Stimulated activated CD8-positive, alpha-beta memory T cell treated with anti-CD3 and anti-CD28 coated beads, Interleukin-7, amount 100 ng/mL, for 1 hour (primary cell): ENCODE measurements at regions not wholly inside any gene's neighbourhood (a gene's known extent, or its start where the extent isn't known, plus 50 kb on each side); places are given as distances from the start of the nearest gene placed in this dataset.

Source experiments
- DNase-seq, 2 donors: peaks; one replicate each; pipeline ENCODE4 v3.0.0-alpha.2; 2020; ENCODE audit warnings: low read depth in 2 of 2

- DNase-seq: no peak
Observed at GRCh38 chr9:96183751-96184150, 118.2 kb downstream of the HSD17B3 start.

- no peak for DNase-seq
Observed at GRCh38 chr9:96178153-96178552, 123.8 kb downstream of the HSD17B3 start.

- DNase-seq: no peak
Observed at GRCh38 chr9:96177719-96178028, 124.3 kb downstream of the HSD17B3 start.

GRCh38 chr9:96177005-96177718 is 124.8 kb downstream of the HSD17B3 start:
- DNase-seq: no peak

- no peak for DNase-seq
Observed at GRCh38 chr9:96175796-96176195, 126.2 kb downstream of the HSD17B3 start.

- DNase-seq: no peak
Observed at GRCh38 chr9:96175001-96175400, 127.0 kb downstream of the HSD17B3 start.

- DNase-seq: no peak
Observed at GRCh38 chr9:96174371-96174770, 127.6 kb downstream of the HSD17B3 start.

GRCh38 chr9:96173640-96174039 is 128.3 kb downstream of the HSD17B3 start:
- DNase-seq: no peak

GRCh38 chr9:96172797-96173196 is 129.2 kb downstream of the HSD17B3 start:
- DNase-seq: no peak

- no peak for DNase-seq
Observed at GRCh38 chr9:96171728-96172127, 130.2 kb downstream of the HSD17B3 start.

GRCh38 chr9:96169901-96170300 is 132.1 kb downstream of the HSD17B3 start:
- DNase-seq: no peak

GRCh38 chr9:96169484-96169883 is 132.5 kb downstream of the HSD17B3 start:
- DNase-seq: no peak

- DNase-seq: no peak
Observed at GRCh38 chr9:96168882-96169281, 133.1 kb downstream of the HSD17B3 start.

- no peak for DNase-seq
Observed at GRCh38 chr9:96167011-96167410, 135.0 kb downstream of the HSD17B3 start.

- DNase-seq: no peak
Observed at GRCh38 chr9:96164268-96164683, 137.7 kb downstream of the HSD17B3 start.

GRCh38 chr9:96163712-96164111 is 138.3 kb downstream of the HSD17B3 start:
- no peak for DNase-seq

- DNase-seq: no peak
Observed at GRCh38 chr9:96163161-96163560, 138.8 kb downstream of the HSD17B3 start.

GRCh38 chr9:96161819-96162218 is 140.2 kb downstream of the HSD17B3 start:
- no peak for DNase-seq

GRCh38 chr9:96160866-96161265 is 141.1 kb downstream of the HSD17B3 start:
- no peak for DNase-seq

GRCh38 chr9:96160168-96160567 is 141.8 kb downstream of the HSD17B3 start:
- no peak for DNase-seq

GRCh38 chr9:96159596-96159995 is 142.4 kb downstream of the HSD17B3 start:
- no peak for DNase-seq

GRCh38 chr9:96158909-96159575 is 142.9 kb downstream of the HSD17B3 start:
- no peak for DNase-seq

GRCh38 chr9:96158147-96158546 is 143.8 kb downstream of the HSD17B3 start:
- DNase-seq: no peak

- DNase-seq: no peak
Observed at GRCh38 chr9:96157675-96158074, 144.3 kb downstream of the HSD17B3 start.
